ENCODE measurements at regions not wholly inside any gene's neighbourhood (a gene's known extent, or its start where the extent isn't known, plus 50 kb on each side); places are given as distances from the start of the nearest gene placed in this dataset.

- no peak overlapping the region for H3K4me3 ChIP-seq (ENCODE audit: extremely low read depth in 1 of 4, insufficient read depth in 2 of 4, low read depth in 3 of 4, low read length in 4 of 4)
- H3K9me3 ChIP-seq (ENCODE audit: insufficient read depth in 2 of 2, low read depth in 1 of 2, low read length in 1 of 2), result no peaks in the 10 kb centered on the region
- no peak overlapping the region for H3K56ac ChIP-seq (replicated peaks; ENCODE audit: insufficient read length, low read depth, low read length)
- no peak overlapping the region for H3K9ac ChIP-seq (replicated peaks in 1 of 4; ENCODE audit: extremely low read depth in 1 of 4, low read depth in 3 of 4, low read length in 3 of 4)
- ChIA-PET POLR2A (ENCODE audit: partially characterized antibody) (no interaction called here), CTCF (ENCODE audit: partially characterized antibody) (no interaction called here)
- no peak overlapping the region for H3K23ac ChIP-seq (ENCODE audit: insufficient read length)
- H4K5ac ChIP-seq (ENCODE audit: insufficient read length, low read depth, low read length), result no peak overlapping the region
- no peaks in the 10 kb centered on the region for H4K20me1 ChIP-seq (replicated peaks in 1 of 2; ENCODE audit: control insufficient read depth in 1 of 2, insufficient read depth in 2 of 2, low read length in 2 of 2)
- H3K14ac ChIP-seq (ENCODE audit: insufficient read length), result no peak overlapping the region
- H2BK5ac ChIP-seq (ENCODE audit: low read depth, low read length), result no peak overlapping the region
- DNase-seq (ENCODE audit: low read depth in 1 of 2, low spot score in 2 of 2) (no peak), FAIRE-seq (no peak)
- no peak overlapping the region for H3K4ac ChIP-seq (replicated peaks; ENCODE audit: insufficient read length, low read depth, low read length)
- H3K27ac ChIP-seq (ENCODE audit: low read depth, low read length), result no peak overlapping the region
- no peaks in the 10 kb centered on the region for H3K79me1 ChIP-seq (ENCODE audit: low read depth, low read length)
- no peak overlapping the region for H4K91ac ChIP-seq (replicated peaks; ENCODE audit: insufficient read length, low read length)
- no peak overlapping the region for H3K4me2 ChIP-seq (ENCODE audit: insufficient read depth in 1 of 2, low read depth in 2 of 2, low read length in 2 of 2)
- no peak overlapping the region for H2BK15ac ChIP-seq (ENCODE audit: low read length)
- no peak overlapping the region for H3K18ac ChIP-seq (ENCODE audit: extremely low read depth, low read length)
- H2BK20ac ChIP-seq (ENCODE audit: low read length), result no peak overlapping the region
- 83% methylated on average over 6 of the region's 8 CpGs; no CpG with 5 or more reads in 1 of the 2 experiments for WGBS, 2 experiments (ENCODE audit: extremely low coverage in 1 of 2, insufficient coverage in 1 of 2, insufficient read length in 1 of 2, insufficient replicate concordance in 2 of 2, low coverage in 1 of 2, low lambda C conversion rate in 2 of 2, missing lambda C conversion rate in 1 of 2)
- H2AK5ac ChIP-seq (ENCODE audit: low read depth, low read length), result no peak overlapping the region
- no peaks in the 10 kb centered on the region for H3K36me3 ChIP-seq (ENCODE audit: control insufficient read depth in 2 of 4, insufficient read depth in 4 of 4, low read length in 3 of 4)
- no peaks in the 10 kb centered on the region for H3K79me2 ChIP-seq (ENCODE audit: control insufficient read depth in 1 of 2, insufficient read depth in 2 of 2, low read length in 2 of 2)
- no peak overlapping the region for H2BK12ac ChIP-seq (ENCODE audit: low read depth, low read length)
- H3K27me3 ChIP-seq (replicated peaks in 1 of 4; ENCODE audit: control insufficient read depth in 3 of 4, extremely low read depth in 1 of 4, insufficient read depth in 3 of 4, low read length in 3 of 4), result no peaks in the 10 kb centered on the region
- H2BK120ac ChIP-seq (replicated peaks; ENCODE audit: low read depth, low read length), result no peak overlapping the region
- H3K4me1 ChIP-seq (replicated peaks in 1 of 4; ENCODE audit: control insufficient read depth in 3 of 4, insufficient read depth in 4 of 4, low read length in 3 of 4), result no peaks in the 10 kb centered on the region
- H2AFZ ChIP-seq (ENCODE audit: low read length), result no peak overlapping the region
- H3K23me2 ChIP-seq (ENCODE audit: low read depth, low read length), result no peaks in the 10 kb centered on the region
- no peak overlapping the region for H4K8ac ChIP-seq (ENCODE audit: extremely low read depth, insufficient read depth, low read length)
- TF ChIP-seq RAD21 (IDR thresholded peaks at IDR 0.05 in 1 of 2, conservative IDR thresholded peaks at IDR 0.05 in 1 of 2; ENCODE audit: low read depth in 2 of 2, low read length in 2 of 2) (no peak), RFX5 (IDR thresholded peaks at IDR 0.05; ENCODE audit: borderline replicate concordance, low read depth, low read length) (no peak), POU5F1 (IDR thresholded peaks at IDR 0.05; ENCODE audit: low read depth, low read length) (no peak), BRCA1 (IDR thresholded peaks at IDR 0.05; ENCODE audit: low read depth, low read length) (no peak), KDM1A (IDR thresholded peaks at IDR 0.05; ENCODE audit: borderline replicate concordance, low read length) (no peak), ASH2L (IDR thresholded peaks at IDR 0.05; ENCODE audit: low read length) (no peak), HDAC6 (IDR thresholded peaks at IDR 0.05; ENCODE audit: low read depth, low read length) (no peak), BCL11A (IDR thresholded peaks at IDR 0.05; ENCODE audit: low read depth in 2 of 2, low read length in 2 of 2) (no peak), BACH1 (IDR thresholded peaks at IDR 0.05; ENCODE audit: low read length) (no peak), KDM4A (IDR thresholded peaks at IDR 0.05; ENCODE audit: low read depth, low read length, severe bottlenecking) (no peak), ZNF274 (IDR thresholded peaks at IDR 0.05; ENCODE audit: borderline replicate concordance, extremely low read depth, low read length) (no peak), FOSL1 (IDR thresholded peaks at IDR 0.05; ENCODE audit: insufficient read depth, low read depth, low read length) (no peak), SP4 (IDR thresholded peaks at IDR 0.05; ENCODE audit: low read length) (no peak), NANOG (IDR thresholded peaks at IDR 0.05; ENCODE audit: insufficient read depth, low read depth, low read length, poor library complexity, severe bottlenecking) (no peak), TAF7 (optimal IDR thresholded peaks at IDR 0.05; ENCODE audit: borderline replicate concordance, low read depth, low read length) (no peak)
Measured at GRCh38 chr13:111929036-111929616, 137.8 kb upstream of the SOX1 start.
